WERI-Rb-1 (cell line): ENCODE measurements at regions not wholly inside any gene's neighbourhood (a gene's known extent, or its start where the extent isn't known, plus 50 kb on each side); places are given as distances from the start of the nearest gene placed in this dataset.

ENCODE experiments used
- DNase-seq: peaks from one replicate; pipeline ENCODE4 v3.0.0-alpha.2; 2020
- H3K27ac ChIP-seq: fragments of 250-450 bp; sonication (Bioruptor Pico); 2 replicates; pipeline ENCODE4 v1.5.1; 2020; ENCODE audit warnings: mild to moderate bottlenecking, moderate library complexity
- H3K27me3 ChIP-seq: fragments of 250-450 bp; sonication (Bioruptor Pico); 2 replicates; pipeline ENCODE4 v1.5.1; 2021; ENCODE audit warnings: mild to moderate bottlenecking, low read depth, moderate library complexity; ENCODE audit not compliant: insufficient read depth, severe bottlenecking
- H3K36me3 ChIP-seq: fragments of 250-450 bp; sonication (Bioruptor Pico); 2 replicates; pipeline ENCODE4 v1.5.1; 2020; ENCODE audit warnings: mild to moderate bottlenecking, moderate library complexity
- H3K4me3 ChIP-seq: 2 replicates; pipeline ENCODE4 v1.5.1; 2011; ENCODE audit warnings: low read depth, mild to moderate bottlenecking, control low read depth, low read length
- H3K9me3 ChIP-seq: fragments of 250-450 bp; sonication (Bioruptor Pico); 2 replicates; pipeline ENCODE4 v1.5.1; 2021; ENCODE audit warnings: mild to moderate bottlenecking, moderate library complexity; ENCODE audit not compliant: severe bottlenecking
- TF ChIP-seq, protein P1 (sequence below): IDR thresholded peaks from 2 replicates; pipeline ENCODE4 v1.5.1; 2011; ENCODE audit warnings: low read depth, mild to moderate bottlenecking, control low read depth, inconsistent platforms, low read length

DNA sequence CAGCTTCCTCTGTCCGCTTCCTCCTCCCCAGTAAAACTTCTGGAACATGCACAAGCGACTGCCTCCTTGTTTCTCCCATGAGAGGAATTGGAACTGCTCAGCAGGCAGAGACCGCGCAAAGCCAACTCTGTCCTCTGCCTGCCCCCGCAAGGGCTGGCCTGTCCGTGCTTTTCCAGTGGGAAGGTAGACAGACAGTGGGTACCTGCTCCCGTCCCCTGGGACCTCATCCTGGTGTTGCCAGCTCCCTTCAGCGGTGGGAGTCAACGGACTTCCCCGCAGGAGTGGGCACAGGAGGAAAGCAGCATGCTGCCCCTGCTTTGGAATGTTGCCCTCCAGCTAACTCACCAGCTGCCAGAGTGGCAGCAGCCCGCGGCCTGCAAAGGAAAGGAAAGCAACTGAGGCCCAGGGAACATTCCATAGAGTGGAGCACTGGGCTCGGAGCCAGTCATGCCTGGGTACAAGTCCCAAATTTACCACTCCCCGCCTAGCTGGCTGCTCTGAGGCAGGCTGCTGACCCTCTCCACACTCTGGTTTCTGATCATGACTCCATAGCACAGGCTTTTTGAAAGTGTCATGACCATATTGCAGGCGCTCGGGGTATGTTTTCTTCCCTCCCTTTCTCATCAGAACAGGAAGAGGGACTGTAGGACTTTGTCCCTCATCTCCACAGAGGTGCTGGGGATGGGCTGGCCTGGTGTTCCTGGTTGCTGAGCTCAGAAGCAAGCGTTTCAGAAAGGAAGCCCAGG is 89.2 kb upstream of the CLMN start:
- DNase-seq = no peak
- Histone ChIP-seq H3K27me3 (no peaks in the 10 kb centered on the region), H3K36me3 (no peaks in the 10 kb centered on the region), H3K4me3 (no peak overlapping the region), H3K27ac (no peak overlapping the region), H3K9me3 (no peaks in the 10 kb centered on the region)
- TF ChIP-seq, protein P1, sequence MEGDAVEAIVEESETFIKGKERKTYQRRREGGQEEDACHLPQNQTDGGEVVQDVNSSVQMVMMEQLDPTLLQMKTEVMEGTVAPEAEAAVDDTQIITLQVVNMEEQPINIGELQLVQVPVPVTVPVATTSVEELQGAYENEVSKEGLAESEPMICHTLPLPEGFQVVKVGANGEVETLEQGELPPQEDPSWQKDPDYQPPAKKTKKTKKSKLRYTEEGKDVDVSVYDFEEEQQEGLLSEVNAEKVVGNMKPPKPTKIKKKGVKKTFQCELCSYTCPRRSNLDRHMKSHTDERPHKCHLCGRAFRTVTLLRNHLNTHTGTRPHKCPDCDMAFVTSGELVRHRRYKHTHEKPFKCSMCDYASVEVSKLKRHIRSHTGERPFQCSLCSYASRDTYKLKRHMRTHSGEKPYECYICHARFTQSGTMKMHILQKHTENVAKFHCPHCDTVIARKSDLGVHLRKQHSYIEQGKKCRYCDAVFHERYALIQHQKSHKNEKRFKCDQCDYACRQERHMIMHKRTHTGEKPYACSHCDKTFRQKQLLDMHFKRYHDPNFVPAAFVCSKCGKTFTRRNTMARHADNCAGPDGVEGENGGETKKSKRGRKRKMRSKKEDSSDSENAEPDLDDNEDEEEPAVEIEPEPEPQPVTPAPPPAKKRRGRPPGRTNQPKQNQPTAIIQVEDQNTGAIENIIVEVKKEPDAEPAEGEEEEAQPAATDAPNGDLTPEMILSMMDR = no peak

DNA sequence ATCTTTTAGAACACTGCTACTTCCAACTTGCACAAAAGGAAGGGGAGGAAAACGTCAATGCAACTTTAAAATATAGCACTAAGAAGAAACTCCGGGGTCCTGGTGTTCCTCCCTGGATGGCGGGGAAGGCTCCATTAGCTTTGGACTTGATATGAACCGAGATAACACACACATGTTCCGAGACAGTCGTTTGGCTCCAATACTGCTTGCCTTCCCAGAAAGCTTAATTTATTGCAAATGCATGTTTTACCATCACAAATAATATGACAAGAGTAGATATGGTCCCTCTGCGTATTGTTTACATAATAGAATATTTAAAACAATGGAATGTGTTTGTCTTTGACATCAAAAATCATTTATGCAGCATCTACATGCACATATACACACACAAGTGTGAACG is 87.6 kb upstream of the CLMN start:
- H3K36me3 ChIP-seq = no peaks in the 10 kb centered on the region
- TF ChIP-seq, protein P1 = no peak
- no peak overlapping the region for H3K4me3 ChIP-seq
- DNase-seq = no peak
- no peaks in the 10 kb centered on the region for H3K9me3 ChIP-seq
- H3K27ac ChIP-seq = no peak overlapping the region
- H3K27me3 ChIP-seq = no peaks in the 10 kb centered on the region

DNA sequence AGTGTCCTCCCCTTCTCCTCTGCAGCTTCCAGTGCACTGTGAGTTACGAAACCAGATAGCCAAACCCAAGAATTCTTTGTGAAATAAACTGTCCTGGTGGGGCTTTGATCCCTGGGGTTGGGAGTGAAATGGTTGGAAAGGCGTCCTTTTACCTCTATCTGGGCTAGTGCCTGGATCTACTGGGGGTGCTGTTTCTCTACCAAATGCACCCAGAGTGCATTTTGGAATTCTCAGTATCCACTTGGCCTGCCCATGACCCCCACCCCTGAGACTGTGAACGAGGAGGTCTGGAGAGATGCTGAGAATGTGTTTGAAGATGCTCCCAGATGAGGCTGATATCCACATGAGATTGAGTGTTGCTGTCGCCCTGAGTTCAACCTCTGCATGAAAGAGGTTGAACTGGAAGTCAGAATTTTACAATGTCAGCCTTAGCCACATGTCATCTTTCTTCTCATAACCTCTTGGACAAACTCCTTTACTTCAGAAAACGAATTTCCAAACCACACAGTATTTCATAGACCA is 87.1 kb upstream of the CLMN start:
- Histone ChIP-seq H3K36me3 (no peaks in the 10 kb centered on the region), H3K27me3 (no peaks in the 10 kb centered on the region), H3K4me3 (no peak overlapping the region), H3K9me3 (no peaks in the 10 kb centered on the region), H3K27ac (no peak overlapping the region)
- no peak for DNase-seq
- TF ChIP-seq, protein P1 = no peak

DNA sequence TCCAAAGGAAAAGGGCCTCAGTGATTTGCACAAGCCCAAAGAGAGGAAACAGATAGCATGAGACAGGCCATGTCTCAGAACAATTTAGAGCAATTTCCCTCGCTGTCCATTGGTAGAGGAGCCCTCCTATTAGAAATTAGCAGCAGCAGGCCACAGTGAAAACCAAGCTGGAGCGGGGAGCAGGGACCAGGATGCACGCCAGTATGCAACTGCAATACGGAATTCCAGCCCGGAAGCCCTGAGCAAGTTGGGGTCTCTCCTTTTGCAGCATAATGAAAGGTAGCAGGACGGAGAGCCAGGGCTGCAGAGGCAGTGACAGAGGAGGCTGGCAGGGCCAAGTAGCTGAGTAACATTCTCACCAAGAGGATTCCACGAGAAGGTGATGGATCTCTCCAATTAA is 84.9 kb upstream of the CLMN start:
- Histone ChIP-seq H3K27ac (no peak overlapping the region), H3K9me3 (no peaks in the 10 kb centered on the region), H3K27me3 (no peaks in the 10 kb centered on the region), H3K36me3 (no peaks in the 10 kb centered on the region), H3K4me3 (no peak overlapping the region)
- TF ChIP-seq, protein P1 = no peak
- no peak for DNase-seq

DNA sequence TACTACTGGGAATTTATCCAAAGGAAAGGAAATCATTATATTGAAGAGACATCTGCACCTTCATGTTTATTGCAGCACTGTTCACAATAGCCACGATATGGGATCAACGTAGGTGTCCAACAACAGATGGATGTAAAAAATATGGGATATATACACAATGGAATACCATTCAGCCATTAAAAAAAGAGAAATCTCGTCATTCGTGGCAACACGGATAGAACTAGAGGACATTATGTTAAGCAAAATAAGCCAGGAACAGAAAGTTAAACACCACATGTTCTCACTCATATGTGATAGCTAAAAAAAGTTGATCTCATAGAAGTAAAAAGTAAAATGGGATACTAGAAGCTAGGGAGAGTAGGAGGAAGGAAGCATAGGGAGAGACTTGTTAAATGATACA is 82.9 kb upstream of the CLMN start:
- H3K4me3 ChIP-seq = no peak overlapping the region
- no peaks in the 10 kb centered on the region for H3K36me3 ChIP-seq
- no peak for DNase-seq
- H3K27me3 ChIP-seq = no peaks in the 10 kb centered on the region
- TF ChIP-seq, protein P1 = no peak
- no peaks in the 10 kb centered on the region for H3K9me3 ChIP-seq
- no peak overlapping the region for H3K27ac ChIP-seq

DNA sequence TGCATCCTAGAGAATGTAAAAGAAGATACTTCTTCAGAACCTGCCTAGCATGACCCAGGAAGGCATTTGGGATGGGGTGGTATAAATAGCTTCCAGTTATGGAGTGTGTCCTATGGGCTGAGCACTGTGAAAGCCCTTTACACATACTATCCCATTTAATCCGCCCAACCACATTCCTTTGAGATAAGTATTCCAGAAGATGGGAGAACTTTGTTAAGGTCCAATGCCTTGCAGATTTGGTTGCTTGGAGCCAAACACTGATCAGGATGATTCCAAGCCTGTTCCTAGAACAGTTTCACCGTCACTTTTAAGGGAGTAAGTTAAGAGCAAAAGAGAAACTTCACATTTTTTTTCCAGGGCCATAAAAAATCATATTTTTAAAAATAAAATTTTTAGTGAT is 82.5 kb upstream of the CLMN start:
- H3K4me3 ChIP-seq = no peak overlapping the region
- H3K27ac ChIP-seq = no peak overlapping the region
- H3K27me3 ChIP-seq = no peaks in the 10 kb centered on the region
- TF ChIP-seq, protein P1 = no peak
- DNase-seq = no peak
- no peaks in the 10 kb centered on the region for H3K9me3 ChIP-seq
- no peaks in the 10 kb centered on the region for H3K36me3 ChIP-seq
